ENCODE measurements at regions not wholly inside any gene's neighbourhood (a gene's known extent, or its start where the extent isn't known, plus 50 kb on each side); places are given as distances from the start of the nearest gene placed in this dataset.
A peak's percentile ranks its signal among the peaks of the same experiment; 100 is the strongest.

DNA sequence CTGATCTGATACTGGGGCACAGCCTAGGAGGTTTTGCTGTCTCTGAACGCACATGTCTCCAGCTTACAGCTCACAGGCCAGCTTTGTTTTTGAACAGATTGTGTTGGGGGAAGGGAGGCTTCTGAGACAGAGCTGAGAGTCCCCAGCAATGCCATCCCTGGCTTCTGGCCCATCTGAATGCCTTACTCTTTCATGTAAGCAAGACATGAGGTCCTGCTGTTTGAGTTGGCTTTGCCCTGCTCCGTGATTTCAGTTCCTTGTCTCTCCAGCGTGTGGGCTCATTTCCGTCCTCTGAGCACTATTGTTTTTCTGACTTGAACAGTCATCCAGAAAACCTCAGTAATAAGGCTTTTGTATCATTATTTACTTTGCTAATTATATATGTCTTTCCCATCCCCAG is 194.9 kb upstream of the TNP1 start:
- TF ChIP-seq CTCF (IDR thresholded peaks at IDR 0.05), result no peak
- TF ChIP-seq RXRA (IDR thresholded peaks at IDR 0.05; ENCODE audit: borderline replicate concordance, low read depth), result no peak
- TF ChIP-seq YY1 (IDR thresholded peaks at IDR 0.05; ENCODE audit: low read depth), result no peak
- TF ChIP-seq FOSL2 (IDR thresholded peaks at IDR 0.05; ENCODE audit: borderline replicate concordance, low read depth), result no peak
- TF ChIP-seq TEAD4 (IDR thresholded peaks at IDR 0.05; ENCODE audit: borderline replicate concordance, insufficient read depth), result no peak
- no peak for TF ChIP-seq JUND (IDR thresholded peaks at IDR 0.05)
- TF ChIP-seq PBX3 (IDR thresholded peaks at IDR 0.05), result no peak
- TF ChIP-seq GATA2 (CRISPR knock-in tag; IDR thresholded peaks at IDR 0.05), result no peak
- no peak for TF ChIP-seq ZBTB33 (IDR thresholded peaks at IDR 0.05; ENCODE audit: borderline replicate concordance, low read depth)
- TF ChIP-seq EP300 (IDR thresholded peaks at IDR 0.05; ENCODE audit: borderline replicate concordance in 1 of 2, low read depth in 1 of 2, low read length in 1 of 2), result no peak
- no peak for TF ChIP-seq POLR2AphosphoS5 (IDR thresholded peaks at IDR 0.05; ENCODE audit: low read depth, low read length)
- TF ChIP-seq, protein P1, sequence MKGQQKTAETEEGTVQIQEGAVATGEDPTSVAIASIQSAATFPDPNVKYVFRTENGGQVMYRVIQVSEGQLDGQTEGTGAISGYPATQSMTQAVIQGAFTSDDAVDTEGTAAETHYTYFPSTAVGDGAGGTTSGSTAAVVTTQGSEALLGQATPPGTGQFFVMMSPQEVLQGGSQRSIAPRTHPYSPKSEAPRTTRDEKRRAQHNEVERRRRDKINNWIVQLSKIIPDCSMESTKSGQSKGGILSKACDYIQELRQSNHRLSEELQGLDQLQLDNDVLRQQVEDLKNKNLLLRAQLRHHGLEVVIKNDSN (IDR thresholded peaks at IDR 0.05; ENCODE audit: borderline replicate concordance, low read depth), result no peak
- no peak for TF ChIP-seq FOXM1 (IDR thresholded peaks at IDR 0.05; ENCODE audit: low read depth)
- TF ChIP-seq MXI1 (IDR thresholded peaks at IDR 0.05; ENCODE audit: low read depth, low read length), result no peak
- TF ChIP-seq EZH2phosphoT487 (IDR thresholded peaks at IDR 0.05; ENCODE audit: borderline replicate concordance, low read depth), result no peak
- TF ChIP-seq RCOR1 (IDR thresholded peaks at IDR 0.05; ENCODE audit: low read length), result no peak
- TF ChIP-seq IRF3 (IDR thresholded peaks at IDR 0.05; ENCODE audit: low read depth, low read length), result no peak
- no peaks in the 10 kb centered on the region for H3F3A ChIP-seq (replicated peaks; ENCODE audit: insufficient read depth)
- H3K36me3 ChIP-seq (replicated peaks in 1 of 2; ENCODE audit: control insufficient read depth in 1 of 2, insufficient read depth in 2 of 2, low read length in 1 of 2), result no peaks in the 10 kb centered on the region
- no peak overlapping the region for H3K9ac ChIP-seq
- peak overlapping the region in 1 of 2 experiments; percentile 32; a peak in 1 of 4 replicates for H3K27ac ChIP-seq (ENCODE audit: low read depth in 2 of 2, low read length in 1 of 2)
- H2AFZ ChIP-seq (ENCODE audit: low read depth), result no peak overlapping the region
- no peak overlapping the region for H3K4me3 ChIP-seq (ENCODE audit: low read depth in 2 of 2, low read length in 1 of 2)
- 92% methylated on average over 3 of the region's 4 CpGs for WGBS (ENCODE audit: low lambda C conversion rate)
- no peak for DNase-seq
- H3K27me3 ChIP-seq (ENCODE audit: insufficient read depth), result no peaks in the 10 kb centered on the region
- no peaks in the 10 kb centered on the region for H3K79me2 ChIP-seq (ENCODE audit: insufficient read depth)
- no peaks in the 10 kb centered on the region for H4K20me1 ChIP-seq (ENCODE audit: insufficient read depth)
- no peak overlapping the region for H3K4me2 ChIP-seq
- POLR2A ChIA-PET, result no interaction called here
- peaks cover 0 to 2% of the 10 kb centered on the region in 2 experiments; a peak in 1 of 4 replicates for H3K4me1 ChIP-seq (ENCODE audit: control insufficient read depth in 1 of 2, insufficient read depth in 2 of 2, low read depth in 1 of 2, low read length in 1 of 2)
- H3K9me2 ChIP-seq, result no peaks in the 10 kb centered on the region
- H3K9me3 ChIP-seq, result no peaks in the 10 kb centered on the region
- CTCF ChIA-PET, result no interaction called here
